ENCODE measurements at regions not wholly inside any gene's neighbourhood (a gene's known extent, or its start where the extent isn't known, plus 50 kb on each side); places are given as distances from the start of the nearest gene placed in this dataset.

GRCh38 chr14:24693353-24693737 lies 59.4 kb upstream of the GZMB start:
- no peak for DNase-seq (ENCODE audit: low read depth)

GRCh38 chr14:24692382-24693352 lies 58.7 kb upstream of the GZMB start:
- no peak for DNase-seq (ENCODE audit: low read depth)

GRCh38 chr14:24690492-24690891 lies 56.5 kb upstream of the GZMB start:
- DNase-seq (ENCODE audit: low read depth): no peak

GRCh38 chr14:24688030-24688658 lies 54.2 kb upstream of the GZMB start:
- DNase-seq (ENCODE audit: low read depth): no peak

Measured in Daoy (cell line).